ENCODE measurements at regions not wholly inside any gene's neighbourhood (a gene's known extent, or its start where the extent isn't known, plus 50 kb on each side); places are given as distances from the start of the nearest gene placed in this dataset.

DNA sequence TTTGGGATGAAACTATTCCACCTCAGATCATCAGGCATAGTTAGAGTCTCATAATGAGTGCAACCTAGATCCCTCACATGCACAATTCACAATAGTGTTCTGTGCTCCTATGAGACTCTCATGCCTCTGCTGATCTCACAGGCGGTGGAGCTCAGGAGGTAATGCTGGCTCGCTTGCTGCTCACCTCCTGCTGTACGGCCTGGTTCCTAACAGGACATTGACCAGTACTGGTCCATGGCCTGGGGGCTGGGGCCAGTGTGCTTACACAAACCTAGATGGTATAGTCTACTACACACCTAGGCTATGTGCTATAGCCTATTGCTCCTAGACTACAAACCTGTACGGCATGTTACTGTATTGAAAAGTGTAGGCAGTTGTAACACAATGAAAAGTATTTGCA, 448.4 kb downstream of the RPS6KC1 start:
- in situ Hi-C loops (cut with MboI), result no loop called here
- no peaks in the 10 kb centered on the region for H3K27me3 ChIP-seq (replicated peaks; ENCODE audit: insufficient read depth)
- H3K4me3 ChIP-seq, result no peak overlapping the region
- H3K36me3 ChIP-seq (ENCODE audit: low read depth), result no peaks in the 10 kb centered on the region
- no peaks in the 10 kb centered on the region for H3K79me2 ChIP-seq (ENCODE audit: insufficient read depth)
- 49 to 55% methylated on average over 4 of the region's 4 CpGs for WGBS, 2 experiments (ENCODE audit: low coverage in 1 of 2, low lambda C conversion rate in 2 of 2, missing lambda C conversion rate in 2 of 2)
- H4K20me1 ChIP-seq (ENCODE audit: insufficient read depth), result no peaks in the 10 kb centered on the region
- no peaks in the 10 kb centered on the region for H3K9me3 ChIP-seq (ENCODE audit: low read depth)
- no peak overlapping the region for H2AFZ ChIP-seq
- DNase-seq, result no peak
- H3K9me2 ChIP-seq (ENCODE audit: insufficient read depth), result no peaks in the 10 kb centered on the region
- H3K4me1 ChIP-seq (ENCODE audit: insufficient read depth), result no peaks in the 10 kb centered on the region
- no peak overlapping the region for H3K9ac ChIP-seq
- TF ChIP-seq EZH2 (IDR thresholded peaks at IDR 0.05; ENCODE audit: insufficient read depth, poor library complexity, severe bottlenecking), result no peak
- no peak for TF ChIP-seq EZH2phosphoT487 (IDR thresholded peaks at IDR 0.05; ENCODE audit: insufficient read depth, low read depth)
- no peak overlapping the region for H3K4me2 ChIP-seq (ENCODE audit: unreplicated experiment)
- no peaks in the 10 kb centered on the region for H3F3A ChIP-seq (ENCODE audit: insufficient read depth)
- H3K27ac ChIP-seq, result no peak overlapping the region

DNA sequence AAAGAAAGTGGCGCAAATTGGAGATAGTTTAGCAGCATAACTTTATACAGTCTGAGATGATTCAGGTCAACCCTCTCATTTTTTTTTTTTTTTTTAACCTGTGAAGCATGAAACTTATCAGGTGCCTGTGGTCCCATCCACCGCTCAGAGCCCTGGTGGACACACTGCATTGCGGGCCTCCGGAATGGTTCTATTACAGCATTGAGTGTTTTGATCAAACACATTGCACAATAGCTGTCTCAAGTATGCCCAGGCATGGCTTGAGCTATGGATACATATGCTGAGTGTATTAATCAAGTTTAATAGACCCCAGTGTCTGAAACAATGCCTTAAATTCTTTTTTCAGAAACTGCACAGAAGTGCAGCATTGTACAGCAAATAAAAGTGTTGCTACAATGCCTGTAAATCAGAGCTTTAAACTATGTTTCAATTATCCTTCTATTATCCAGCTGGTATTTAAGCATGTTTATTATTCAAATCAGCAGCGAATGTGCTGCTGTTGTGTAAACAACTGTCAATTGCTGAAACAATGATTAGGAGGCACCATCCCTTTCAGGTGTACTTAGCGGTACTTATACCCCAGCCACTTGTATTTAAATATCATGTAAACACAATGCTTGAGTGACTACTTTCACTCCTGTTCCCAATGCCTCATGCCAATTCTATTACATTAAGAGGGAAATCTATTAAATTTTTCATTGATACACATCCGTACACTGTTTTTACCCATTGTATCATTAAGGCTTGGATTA, 456.6 kb downstream of the RPS6KC1 start:
- Histone ChIP-seq H3K4me1 (ENCODE audit: insufficient read depth) (no peaks in the 10 kb centered on the region), H3K79me2 (ENCODE audit: insufficient read depth) (no peaks in the 10 kb centered on the region), H3K9me2 (ENCODE audit: insufficient read depth) (no peaks in the 10 kb centered on the region), H3K27ac (no peak overlapping the region), H3K4me2 (ENCODE audit: unreplicated experiment) (no peak overlapping the region), H3F3A (ENCODE audit: insufficient read depth) (no peaks in the 10 kb centered on the region), H3K4me3 (no peak overlapping the region), H3K9ac (no peak overlapping the region), H2AFZ (no peak overlapping the region), H3K27me3 (replicated peaks; ENCODE audit: insufficient read depth) (no peaks in the 10 kb centered on the region), H4K20me1 (ENCODE audit: insufficient read depth) (no peaks in the 10 kb centered on the region), H3K36me3 (ENCODE audit: low read depth) (no peaks in the 10 kb centered on the region), H3K9me3 (ENCODE audit: low read depth) (no peaks in the 10 kb centered on the region)
- WGBS, 2 experiments (ENCODE audit: low coverage in 1 of 2, low lambda C conversion rate in 2 of 2, missing lambda C conversion rate in 2 of 2), result 22 to 26% methylated on average over 7 of the region's 7 CpGs
- in situ Hi-C loops (cut with MboI), result no loop called here
- DNase-seq, result no peak
- TF ChIP-seq EZH2phosphoT487 (IDR thresholded peaks at IDR 0.05; ENCODE audit: insufficient read depth, low read depth) (no peak), EZH2 (IDR thresholded peaks at IDR 0.05; ENCODE audit: insufficient read depth, poor library complexity, severe bottlenecking) (no peak)

GRCh38 chr1:213511173-213511572, 460.1 kb downstream of the RPS6KC1 start:
- Histone ChIP-seq H3K27ac (no peak overlapping the region), H3K4me3 (no peak overlapping the region), H3K4me1 (ENCODE audit: insufficient read depth) (no peaks in the 10 kb centered on the region), H3K79me2 (ENCODE audit: insufficient read depth) (no peaks in the 10 kb centered on the region), H3K9me2 (ENCODE audit: insufficient read depth) (no peaks in the 10 kb centered on the region), H3K9ac (no peak overlapping the region), H3F3A (ENCODE audit: insufficient read depth) (no peaks in the 10 kb centered on the region), H3K27me3 (replicated peaks; ENCODE audit: insufficient read depth) (no peaks in the 10 kb centered on the region), H3K4me2 (ENCODE audit: unreplicated experiment) (no peak overlapping the region), H4K20me1 (ENCODE audit: insufficient read depth) (no peaks in the 10 kb centered on the region), H3K36me3 (ENCODE audit: low read depth) (no peaks in the 10 kb centered on the region), H2AFZ (no peak overlapping the region), H3K9me3 (ENCODE audit: low read depth) (no peaks in the 10 kb centered on the region)
- WGBS, 2 experiments (ENCODE audit: low coverage in 1 of 2, low lambda C conversion rate in 2 of 2, missing lambda C conversion rate in 2 of 2), result 7 to 9% methylated on average over 4 of the region's 4 CpGs
- TF ChIP-seq EZH2phosphoT487 (IDR thresholded peaks at IDR 0.05; ENCODE audit: insufficient read depth, low read depth) (no peak), EZH2 (IDR thresholded peaks at IDR 0.05; ENCODE audit: insufficient read depth, poor library complexity, severe bottlenecking) (no peak)
- no peak for DNase-seq
- in situ Hi-C loops (cut with MboI), result no loop called here

GRCh38 chr1:213512316-213512715, 461.3 kb downstream of the RPS6KC1 start:
- Histone ChIP-seq H3K9me3 (ENCODE audit: low read depth) (no peaks in the 10 kb centered on the region), H4K20me1 (ENCODE audit: insufficient read depth) (no peaks in the 10 kb centered on the region), H3K4me2 (ENCODE audit: unreplicated experiment) (no peak overlapping the region), H3K9ac (no peak overlapping the region), H3K79me2 (ENCODE audit: insufficient read depth) (no peaks in the 10 kb centered on the region), H3K4me3 (no peak overlapping the region), H3K4me1 (ENCODE audit: insufficient read depth) (no peaks in the 10 kb centered on the region), H3K27ac (no peak overlapping the region), H3K9me2 (ENCODE audit: insufficient read depth) (no peaks in the 10 kb centered on the region), H3K36me3 (ENCODE audit: low read depth) (no peaks in the 10 kb centered on the region), H2AFZ (no peak overlapping the region), H3K27me3 (replicated peaks; ENCODE audit: insufficient read depth) (no peaks in the 10 kb centered on the region), H3F3A (ENCODE audit: insufficient read depth) (no peaks in the 10 kb centered on the region)
- WGBS, 2 experiments (ENCODE audit: low coverage in 1 of 2, low lambda C conversion rate in 2 of 2, missing lambda C conversion rate in 2 of 2), result 37 to 46% methylated on average over 5 of the region's 5 CpGs
- TF ChIP-seq EZH2 (IDR thresholded peaks at IDR 0.05; ENCODE audit: insufficient read depth, poor library complexity, severe bottlenecking), result no peak
- TF ChIP-seq EZH2phosphoT487 (IDR thresholded peaks at IDR 0.05; ENCODE audit: insufficient read depth, low read depth), result no peak
- in situ Hi-C loops (cut with MboI), result no loop called here
- no peak for DNase-seq

Data from GM23248 (cell line).